SK-N-MC (cell line): ENCODE measurements at regions not wholly inside any gene's neighbourhood (a gene's known extent, or its start where the extent isn't known, plus 50 kb on each side); places are given as distances from the start of the nearest gene placed in this dataset.
"Not testable (repeated sequence)": the region's sequence is repeated elsewhere in the genome, so short reads cannot be mapped to it uniquely, and the experiment has no call there.

Source experiments
- DNase-seq: peaks from one replicate; pipeline ENCODE4 v3.0.0-alpha.2; 2011; ENCODE audit warnings: low read depth, low spot score
- H3K27ac ChIP-seq: fragments of 200-600 bp; sonication (generic); 2 replicates; pipeline ENCODE4 v1.5.1; 2016; ENCODE audit warnings: mixed run types
- H3K36me3 ChIP-seq: fragments of 200-600 bp; sonication (generic); 2 replicates; pipeline ENCODE4 v1.6.1; 2017; ENCODE audit warnings: antibody characterized with exemption, low read length, mixed read lengths; ENCODE audit not compliant: insufficient read depth
- H3K4me3 ChIP-seq: fragments of 200-600 bp; sonication (generic); 2 replicates; pipeline ENCODE4 v1.5.1; 2016
- H3K9ac ChIP-seq: fragments of 200-600 bp; sonication (generic); 2 replicates; pipeline ENCODE4 v1.8.0; 2017; ENCODE audit warnings: mixed run types, mixed read lengths; ENCODE audit not compliant: insufficient read length
- H3K9me3 ChIP-seq: fragments of 200-600 bp; sonication (generic); 2 replicates; pipeline ENCODE4 v1.6.1; 2017; ENCODE audit warnings: low read depth, mild to moderate bottlenecking, antibody characterized with exemption, low read length, moderate library complexity, mixed read lengths
- EZH2 ChIP-seq: fragments of 200-600 bp; sonication (generic); IDR thresholded peaks from one replicate; pipeline ENCODE4 v1.6.1; 2017; ENCODE audit warnings: antibody characterized with exemption
- FOXP2 ChIP-seq: optimal IDR thresholded peaks from 2 replicates; pipeline ENCODE3; 2011; ENCODE audit warnings: mild to moderate bottlenecking, moderate library complexity; ENCODE audit not compliant: insufficient read depth; ENCODE audit errors: extremely low read length, control extremely low read depth
- POLR2AphosphoS5 ChIP-seq: IDR thresholded peaks from 2 replicates; pipeline ENCODE4 v1.6.1; 2012; ENCODE audit warnings: mild to moderate bottlenecking, low read depth, low read length, borderline replicate concordance

GRCh38 chr10:10044922-10045764, 972.5 kb upstream of the CELF2 start:
- no peak for TF ChIP-seq EZH2
- TF ChIP-seq POLR2AphosphoS5, result no peak
- H3K9ac ChIP-seq, result no peak overlapping the region
- no peaks in the 10 kb centered on the region for H3K9me3 ChIP-seq
- no peak overlapping the region for H3K4me3 ChIP-seq
- DNase-seq, result no peak
- no peak overlapping the region for H3K27ac ChIP-seq
- H3K36me3 ChIP-seq, result no peaks in the 10 kb centered on the region

DNA sequence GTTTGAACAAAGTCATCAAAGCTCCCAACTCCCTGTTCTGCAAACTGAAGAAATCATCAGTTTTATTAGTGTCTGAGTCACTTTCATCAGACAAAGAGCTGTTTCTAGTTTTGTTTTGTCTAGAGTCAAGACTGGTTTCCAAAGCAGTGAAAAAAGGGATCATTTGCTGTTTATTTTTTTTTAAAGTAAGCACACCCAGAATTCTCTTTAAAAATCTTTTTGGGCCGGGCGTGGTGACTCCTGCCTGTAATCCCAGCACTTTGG, 972.0 kb upstream of the CELF2 start:
- DNase-seq, result no peak
- no peak overlapping the region for H3K9ac ChIP-seq
- no peaks in the 10 kb centered on the region for H3K9me3 ChIP-seq
- H3K36me3 ChIP-seq, result no peaks in the 10 kb centered on the region
- TF ChIP-seq POLR2AphosphoS5 (no peak), FOXP2 (no peak), EZH2 (no peak)
- H3K27ac ChIP-seq, result no peak overlapping the region
- H3K4me3 ChIP-seq, result no peak overlapping the region

DNA sequence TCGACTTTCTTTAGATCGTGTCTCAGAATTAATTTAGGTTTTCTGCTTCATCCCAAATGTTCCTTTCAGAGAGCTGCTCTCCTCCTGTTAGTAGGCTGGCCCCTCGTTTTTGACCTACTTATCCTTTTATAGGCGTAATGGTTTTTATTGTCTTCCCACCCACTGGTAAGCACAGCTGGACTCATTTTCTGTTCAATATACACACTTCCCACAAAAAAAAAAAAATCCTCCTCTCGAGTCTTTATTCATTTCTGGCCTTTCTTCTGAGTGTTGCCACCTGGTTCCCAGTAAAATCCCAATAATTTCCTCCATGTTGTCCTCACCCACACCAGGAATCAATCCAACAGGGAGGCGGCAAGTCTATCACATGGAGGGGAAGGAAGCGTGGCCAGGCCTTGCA, 970.2 kb upstream of the CELF2 start:
- H3K9me3 ChIP-seq, result no peaks in the 10 kb centered on the region
- no peak overlapping the region for H3K9ac ChIP-seq
- TF ChIP-seq POLR2AphosphoS5 (no peak), EZH2 (no peak), FOXP2 (no peak)
- no peak for DNase-seq
- no peaks in the 10 kb centered on the region for H3K36me3 ChIP-seq
- H3K27ac ChIP-seq, result no peak overlapping the region
- H3K4me3 ChIP-seq, result no peak overlapping the region

- H3K36me3 ChIP-seq, result no peaks in the 10 kb centered on the region
- H3K9ac ChIP-seq, result no peak overlapping the region
- H3K4me3 ChIP-seq, result no peak overlapping the region
- TF ChIP-seq POLR2AphosphoS5 (no peak), EZH2 (no peak), FOXP2 (no peak)
- no peaks in the 10 kb centered on the region for H3K9me3 ChIP-seq
- H3K27ac ChIP-seq, result no peak overlapping the region
- DNase-seq, result no peak
These were observed 964.6 kb upstream of the CELF2 start for GRCh38 chr10:10053051-10053450.

GRCh38 chr10:10054466-10054865, 963.2 kb upstream of the CELF2 start:
- H3K36me3 ChIP-seq, result no peaks in the 10 kb centered on the region
- H3K9me3 ChIP-seq, result no peaks in the 10 kb centered on the region
- no peak for DNase-seq
- H3K9ac ChIP-seq, result no peak overlapping the region
- no peak for TF ChIP-seq POLR2AphosphoS5
- no peak for TF ChIP-seq FOXP2
- TF ChIP-seq EZH2, result no peak
- H3K4me3 ChIP-seq, result no peak overlapping the region
- no peak overlapping the region for H3K27ac ChIP-seq

- no peak overlapping the region for H3K9ac ChIP-seq
These were observed 961.8 kb upstream of the CELF2 start for GRCh38 chr10:10055656-10056442.

GRCh38 chr10:10056961-10057360, 960.7 kb upstream of the CELF2 start:
- H3K27ac ChIP-seq, result no peak overlapping the region
- no peak overlapping the region for H3K4me3 ChIP-seq
- TF ChIP-seq POLR2AphosphoS5, result no peak
- no peak for TF ChIP-seq EZH2
- no peak for TF ChIP-seq FOXP2
- DNase-seq, result no peak
- H3K9me3 ChIP-seq, result no peaks in the 10 kb centered on the region
- no peaks in the 10 kb centered on the region for H3K36me3 ChIP-seq
- no peak overlapping the region for H3K9ac ChIP-seq

More at GRCh38 chr10:10055656-10056442, 961.8 kb upstream of the CELF2 start:
- Histone ChIP-seq H3K4me3 (no peak overlapping the region), H3K9me3 (no peaks in the 10 kb centered on the region), H3K27ac (no peak overlapping the region), H3K36me3 (no peaks in the 10 kb centered on the region)
- TF ChIP-seq FOXP2 (no peak), EZH2 (no peak), POLR2AphosphoS5 (no peak)
- DNase-seq, result no peak

- H3K4me3 ChIP-seq, result no peak overlapping the region
- no peaks in the 10 kb centered on the region for H3K9me3 ChIP-seq
- TF ChIP-seq EZH2 (no peak), POLR2AphosphoS5 (no peak), FOXP2 (no peak)
- no peak for DNase-seq
- no peaks in the 10 kb centered on the region for H3K36me3 ChIP-seq
- H3K27ac ChIP-seq, result no peak overlapping the region
- H3K9ac ChIP-seq, result no peak overlapping the region
These were observed 950.0 kb upstream of the CELF2 start for GRCh38 chr10:10067644-10068043.

DNA sequence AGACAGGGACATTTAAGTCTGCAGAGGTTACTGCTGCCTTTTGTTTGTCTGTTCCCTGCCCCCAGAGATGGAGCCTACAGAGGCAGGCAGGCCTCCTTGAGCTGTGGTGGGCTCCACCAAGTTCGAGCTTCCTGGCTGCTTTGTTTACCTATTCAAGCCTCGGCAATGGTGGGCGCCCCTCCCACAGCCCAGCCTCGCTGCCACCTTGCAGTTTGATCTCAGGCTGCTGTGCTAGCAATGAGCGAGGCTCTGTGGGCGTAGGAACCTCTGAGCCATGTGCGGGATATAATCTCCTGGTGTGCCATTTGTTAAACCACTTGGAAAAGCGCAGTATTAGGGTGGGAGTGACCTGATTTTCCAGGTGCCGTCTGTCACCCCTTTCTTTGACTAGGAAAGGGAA, 942.8 kb upstream of the CELF2 start:
- not testable (repeated sequence) for H3K36me3 ChIP-seq, H3K27ac ChIP-seq, H3K4me3 ChIP-seq, H3K9ac ChIP-seq, H3K9me3 ChIP-seq, DNase-seq
